ENCODE measurements at regions not wholly inside any gene's neighbourhood (a gene's known extent, or its start where the extent isn't known, plus 50 kb on each side); places are given as distances from the start of the nearest gene placed in this dataset.

DNA sequence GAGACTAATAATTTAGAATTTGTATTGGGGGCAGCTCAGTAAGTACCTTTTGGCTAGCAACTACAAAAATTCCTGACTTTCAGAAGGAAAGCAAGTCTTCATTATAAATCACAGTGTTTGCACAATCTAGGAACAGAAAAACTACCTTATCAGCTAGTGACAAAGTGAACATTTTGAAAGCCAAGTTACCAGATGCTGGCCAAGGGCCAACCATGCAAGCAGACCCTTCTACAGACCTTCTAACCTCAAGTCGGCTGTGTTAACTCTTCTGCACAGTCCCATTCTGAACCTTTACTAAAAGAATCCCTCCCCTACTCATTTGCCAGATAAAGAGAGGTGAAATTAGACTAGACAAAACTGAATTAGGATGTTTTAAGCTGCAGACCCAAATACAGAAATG is 341.9 kb downstream of the COL12A1 start:
- no peak for TF ChIP-seq EZH2 (IDR thresholded peaks at IDR 0.05; ENCODE audit: borderline replicate concordance, low read depth, low read length, severe bottlenecking)
- TF ChIP-seq, protein P1, sequence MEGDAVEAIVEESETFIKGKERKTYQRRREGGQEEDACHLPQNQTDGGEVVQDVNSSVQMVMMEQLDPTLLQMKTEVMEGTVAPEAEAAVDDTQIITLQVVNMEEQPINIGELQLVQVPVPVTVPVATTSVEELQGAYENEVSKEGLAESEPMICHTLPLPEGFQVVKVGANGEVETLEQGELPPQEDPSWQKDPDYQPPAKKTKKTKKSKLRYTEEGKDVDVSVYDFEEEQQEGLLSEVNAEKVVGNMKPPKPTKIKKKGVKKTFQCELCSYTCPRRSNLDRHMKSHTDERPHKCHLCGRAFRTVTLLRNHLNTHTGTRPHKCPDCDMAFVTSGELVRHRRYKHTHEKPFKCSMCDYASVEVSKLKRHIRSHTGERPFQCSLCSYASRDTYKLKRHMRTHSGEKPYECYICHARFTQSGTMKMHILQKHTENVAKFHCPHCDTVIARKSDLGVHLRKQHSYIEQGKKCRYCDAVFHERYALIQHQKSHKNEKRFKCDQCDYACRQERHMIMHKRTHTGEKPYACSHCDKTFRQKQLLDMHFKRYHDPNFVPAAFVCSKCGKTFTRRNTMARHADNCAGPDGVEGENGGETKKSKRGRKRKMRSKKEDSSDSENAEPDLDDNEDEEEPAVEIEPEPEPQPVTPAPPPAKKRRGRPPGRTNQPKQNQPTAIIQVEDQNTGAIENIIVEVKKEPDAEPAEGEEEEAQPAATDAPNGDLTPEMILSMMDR (IDR thresholded peaks at IDR 0.05; ENCODE audit: borderline replicate concordance, extremely low read depth, low read length, poor library complexity, severe bottlenecking): no peak
